Ascending aorta (tissue), 2 donors: ENCODE measurements at regions not wholly inside any gene's neighbourhood (a gene's known extent, or its start where the extent isn't known, plus 50 kb on each side); places are given as distances from the start of the nearest gene placed in this dataset.

Experiments
- DNase-seq, 2 donors: peaks; one replicate each; pipeline ENCODE4 v3.0.0-alpha.2; 2019; ENCODE audit warnings: low spot score in 2 of 2
- H3K27ac ChIP-seq, 2 donors: fragments of 200-600 bp; sonication (generic); one replicate each; pipeline ENCODE4 v1.5.1; 2016 to 2017; ENCODE audit warnings: mild to moderate bottlenecking in 1 of 2
- H3K27me3 ChIP-seq: fragments of 200-600 bp; sonication (generic); one replicate; pipeline ENCODE4 v1.5.1; 2017
- H3K36me3 ChIP-seq, 2 donors: fragments of 200-600 bp; sonication (generic); one replicate each; pipeline ENCODE4 v1.5.1; 2016
- H3K4me1 ChIP-seq, 2 donors: fragments of 200-600 bp; sonication (generic); one replicate each; pipeline ENCODE4 v1.5.1; 2016 to 2017; ENCODE audit warnings: mild to moderate bottlenecking in 1 of 2
- H3K4me3 ChIP-seq, 2 donors: fragments of 200-600 bp; sonication (generic); one replicate each; pipeline ENCODE4 v1.5.1; 2016 to 2017; ENCODE audit warnings: mild to moderate bottlenecking in 1 of 2
- H3K9me3 ChIP-seq, 2 donors: fragments of 200-600 bp; sonication (generic); one replicate each; pipeline ENCODE4 v1.5.1; 2016
- CTCF ChIP-seq, 3 experiments: fragments of 200-600 bp in 2 of 3; fragments of 450-650 bp in 1 of 3; sonication (generic) in 2 of 3; IDR thresholded peaks; one replicate each; pipeline ENCODE4 v1.5.1; 2016 to 2019; ENCODE audit warnings: antibody characterized with exemption in 3 of 3, mild to moderate bottlenecking in 1 of 3, moderate library complexity in 1 of 3
- intact Hi-C: fragments of 100-400 bp; cut with DNase I; formaldehyde crosslinking; loops from one replicate; pipeline ENCODE4 v1.15.1; 2023

- H3K4me1 ChIP-seq, result no peaks in the 10 kb centered on the region
- intact Hi-C loops, result no loop called here
- H3K4me3 ChIP-seq, result no peak overlapping the region
- no peaks in the 10 kb centered on the region for H3K36me3 ChIP-seq
- peak in 1 of 2 donors; percentile 33 for DNase-seq
- TF ChIP-seq CTCF (IDR thresholded peaks at IDR 0.05), result no peak
- no peaks in the 10 kb centered on the region for H3K9me3 ChIP-seq
- no peak overlapping the region for H3K27ac ChIP-seq
- no peaks in the 10 kb centered on the region for H3K27me3 ChIP-seq
Measured at GRCh38 chr2:236862526-236862925, 223.2 kb upstream of the COPS8 start.

- H3K27me3 ChIP-seq, result no peaks in the 10 kb centered on the region
- no peak for TF ChIP-seq CTCF (IDR thresholded peaks at IDR 0.05)
- H3K36me3 ChIP-seq, result no peaks in the 10 kb centered on the region
- H3K4me3 ChIP-seq, result no peak overlapping the region
- DNase-seq, result peak in 1 of 2 donors; percentile 43
- H3K9me3 ChIP-seq, result no peaks in the 10 kb centered on the region
- no peak overlapping the region for H3K27ac ChIP-seq
- no peaks in the 10 kb centered on the region for H3K4me1 ChIP-seq
- intact Hi-C loops, result no loop called here
Measured at GRCh38 chr2:236862961-236863728, 222.5 kb upstream of the COPS8 start.

- intact Hi-C loops, result no loop called here
- Histone ChIP-seq H3K4me1 (no peaks in the 10 kb centered on the region), H3K27ac (no peak overlapping the region), H3K36me3 (no peaks in the 10 kb centered on the region), H3K27me3 (no peaks in the 10 kb centered on the region), H3K9me3 (no peaks in the 10 kb centered on the region), H3K4me3 (no peak overlapping the region)
- peak in 1 of 2 donors; percentile 41 for DNase-seq
- no peak for TF ChIP-seq CTCF (IDR thresholded peaks at IDR 0.05)
Measured at GRCh38 chr2:236863729-236864126, 222.0 kb upstream of the COPS8 start.

- peak in 1 of 2 donors; percentile 50 for DNase-seq
- no peak overlapping the region for H3K27ac ChIP-seq
Measured at GRCh38 chr2:236865052-236865451, 220.6 kb upstream of the COPS8 start.

GRCh38 chr2:236866542-236867340 lies 218.9 kb upstream of the COPS8 start:
- Histone ChIP-seq H3K9me3 (no peaks in the 10 kb centered on the region), H3K27ac (no peak overlapping the region), H3K27me3 (no peaks in the 10 kb centered on the region), H3K4me3 (no peak overlapping the region), H3K36me3 (no peaks in the 10 kb centered on the region), H3K4me1 (no peaks in the 10 kb centered on the region)
- no peak for TF ChIP-seq CTCF (IDR thresholded peaks at IDR 0.05)
- peak in 1 of 2 donors; percentile 44 for DNase-seq
- intact Hi-C loops, result no loop called here

More at GRCh38 chr2:236865052-236865451, 220.6 kb upstream of the COPS8 start:
- H3K4me3 ChIP-seq, result no peak overlapping the region
- H3K9me3 ChIP-seq, result no peaks in the 10 kb centered on the region
- H3K36me3 ChIP-seq, result no peaks in the 10 kb centered on the region
- H3K4me1 ChIP-seq, result no peaks in the 10 kb centered on the region
- intact Hi-C loops, result no loop called here
- TF ChIP-seq CTCF (IDR thresholded peaks at IDR 0.05), result no peak
- no peaks in the 10 kb centered on the region for H3K27me3 ChIP-seq
